ENCODE measurements at regions not wholly inside any gene's neighbourhood (a gene's known extent, or its start where the extent isn't known, plus 50 kb on each side); places are given as distances from the start of the nearest gene placed in this dataset.

GRCh38 chr3:59318881-59319280, 269.1 kb upstream of the CFAP20DC start:
- Histone ChIP-seq H3K9me3 (ENCODE audit: control insufficient read depth, insufficient read depth, low read length) (no peaks in the 10 kb centered on the region), H3K27ac (ENCODE audit: low read depth, low read length) (no peak overlapping the region), H3K27me3 (ENCODE audit: control insufficient read depth, insufficient read depth, low read length) (no peaks in the 10 kb centered on the region), H3K4me3 (ENCODE audit: low read depth, low read length) (no peak overlapping the region)
- no peak for TF ChIP-seq CTCF (IDR thresholded peaks at IDR 0.05; ENCODE audit: low read depth, low read length)
- CTCF ChIA-PET = no interaction called here
- POLR2A ChIA-PET = no interaction called here
- no peak for DNase-seq (ENCODE audit: low read depth, low spot score)

DNA sequence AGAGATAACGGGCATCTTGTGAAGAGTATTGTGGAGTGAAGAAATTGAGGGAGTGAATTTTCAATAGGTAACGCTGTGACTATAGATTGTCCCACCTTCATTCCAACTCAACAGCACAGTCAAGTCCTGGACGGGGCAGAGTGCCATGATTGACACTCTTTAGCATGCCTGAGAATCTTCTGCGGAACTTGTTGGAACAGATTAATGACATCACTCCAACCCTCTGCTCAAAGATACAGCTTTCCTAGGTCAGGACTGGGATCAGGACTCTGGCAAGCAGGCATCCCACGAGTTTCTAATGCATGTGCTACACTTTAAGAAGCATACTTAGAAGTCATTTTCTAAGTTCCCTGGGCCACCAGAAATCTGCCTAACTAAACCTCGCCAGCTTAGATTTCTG, 267.6 kb upstream of the CFAP20DC start:
- Histone ChIP-seq H3K9me3 (ENCODE audit: control insufficient read depth, insufficient read depth, low read length) (no peaks in the 10 kb centered on the region), H3K27ac (ENCODE audit: low read depth, low read length) (no peak overlapping the region), H3K27me3 (ENCODE audit: control insufficient read depth, insufficient read depth, low read length) (no peaks in the 10 kb centered on the region), H3K4me3 (ENCODE audit: low read depth, low read length) (no peak overlapping the region)
- TF ChIP-seq CTCF (IDR thresholded peaks at IDR 0.05; ENCODE audit: low read depth, low read length) = no peak
- POLR2A ChIA-PET = no interaction called here
- CTCF ChIA-PET = no interaction called here
- no peak for DNase-seq (ENCODE audit: low read depth, low spot score)

GRCh38 chr3:59316688-59317275, 267.0 kb upstream of the CFAP20DC start:
- POLR2A ChIA-PET = no interaction called here
- H3K9me3 ChIP-seq (ENCODE audit: control insufficient read depth, insufficient read depth, low read length) = no peaks in the 10 kb centered on the region
- CTCF ChIA-PET = no interaction called here
- no peak overlapping the region for H3K27ac ChIP-seq (ENCODE audit: low read depth, low read length)
- H3K27me3 ChIP-seq (ENCODE audit: control insufficient read depth, insufficient read depth, low read length) = no peaks in the 10 kb centered on the region
- DNase-seq (ENCODE audit: low read depth, low spot score) = no peak
- H3K4me3 ChIP-seq (ENCODE audit: low read depth, low read length) = no peak overlapping the region
- no peak for TF ChIP-seq CTCF (IDR thresholded peaks at IDR 0.05; ENCODE audit: low read depth, low read length)

GRCh38 chr3:59313365-59313764, 263.5 kb upstream of the CFAP20DC start:
- no peak overlapping the region for H3K27ac ChIP-seq (ENCODE audit: low read depth, low read length)
- TF ChIP-seq CTCF (IDR thresholded peaks at IDR 0.05; ENCODE audit: low read depth, low read length) = peak; percentile 54
- DNase-seq (ENCODE audit: low read depth, low spot score) = no peak
- no peaks in the 10 kb centered on the region for H3K27me3 ChIP-seq (ENCODE audit: control insufficient read depth, insufficient read depth, low read length)
- no peak overlapping the region for H3K4me3 ChIP-seq (ENCODE audit: low read depth, low read length)
- POLR2A ChIA-PET = interaction anchor here (0.6 kb wide), 1 partner anchor 116 kb away, joined by 6 read pairs; no protein-coding TSS in a partner anchor
- no peaks in the 10 kb centered on the region for H3K9me3 ChIP-seq (ENCODE audit: control insufficient read depth, insufficient read depth, low read length)
- CTCF ChIA-PET = interaction anchor here (0.7 to 1.6 kb wide), 8 partner anchors 9 to 544 kb away, joined by 3 to 8 read pairs (median 3); no protein-coding TSS in a partner anchor

- no peak for TF ChIP-seq CTCF (IDR thresholded peaks at IDR 0.05; ENCODE audit: low read depth, low read length)
- Histone ChIP-seq H3K27me3 (ENCODE audit: control insufficient read depth, insufficient read depth, low read length) (no peaks in the 10 kb centered on the region), H3K4me3 (ENCODE audit: low read depth, low read length) (no peak overlapping the region), H3K27ac (ENCODE audit: low read depth, low read length) (no peak overlapping the region), H3K9me3 (ENCODE audit: control insufficient read depth, insufficient read depth, low read length) (no peaks in the 10 kb centered on the region)
- ChIA-PET POLR2A (no interaction called here), CTCF (no interaction called here)
- DNase-seq (ENCODE audit: low read depth, low spot score) = no peak
Observed at GRCh38 chr3:59311231-59311630, 261.4 kb upstream of the CFAP20DC start.
